NCI-H1417 treated with DMSO at 0.1 percent for 48 hours (cell line): ENCODE measurements at regions not wholly inside any gene's neighbourhood (a gene's known extent, or its start where the extent isn't known, plus 50 kb on each side); places are given as distances from the start of the nearest gene placed in this dataset.

ENCODE experiments used
- DNase-seq: peaks from one replicate; lab custom pipeline; 2025; lab: John Stamatoyannopoulos, UW

DNA sequence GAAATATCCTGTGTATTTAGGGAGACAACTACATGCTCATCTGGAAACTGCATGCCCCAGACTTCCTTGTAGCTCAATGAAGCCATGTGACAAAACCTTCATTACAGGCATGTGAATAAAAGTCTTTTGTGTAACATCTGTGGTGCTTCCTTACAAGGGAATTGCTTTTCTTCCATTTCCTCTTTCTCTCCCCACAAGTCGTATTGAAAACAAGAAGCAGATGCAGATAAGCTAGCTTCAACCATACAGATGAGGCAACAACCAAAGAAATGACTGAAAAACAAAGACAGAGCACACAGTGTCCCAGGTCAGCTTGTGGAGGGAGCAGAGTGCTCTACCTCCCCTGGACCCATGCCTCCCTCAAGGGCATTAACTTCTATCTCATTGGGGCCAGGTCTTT, 115.8 kb upstream of the INPP4B start:
- DNase-seq: no peak

- no peak for DNase-seq
Observed at GRCh38 chr4:142974328-142974727, 128.2 kb upstream of the INPP4B start.

DNA sequence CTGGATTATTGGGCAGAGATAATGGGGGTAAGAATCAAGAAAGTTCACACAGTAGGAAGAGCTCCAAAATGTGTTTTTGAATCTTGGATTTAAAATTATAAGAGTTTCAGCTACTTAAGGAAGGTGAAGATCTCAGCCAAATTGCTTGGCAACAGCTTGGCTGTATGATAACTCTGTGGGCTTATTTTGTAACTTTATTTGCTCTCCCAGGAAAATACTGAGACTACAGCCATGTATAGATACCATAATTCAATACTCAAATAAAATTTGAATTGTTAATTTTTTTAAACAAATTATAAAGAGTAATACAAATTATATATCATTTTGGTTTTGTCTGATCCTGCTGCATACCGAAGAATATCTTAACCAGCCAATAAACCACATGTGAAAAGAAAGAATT, 129.5 kb upstream of the INPP4B start:
- DNase-seq: no peak

- DNase-seq: no peak
Observed at GRCh38 chr4:142976482-142976881, 130.4 kb upstream of the INPP4B start.

DNA sequence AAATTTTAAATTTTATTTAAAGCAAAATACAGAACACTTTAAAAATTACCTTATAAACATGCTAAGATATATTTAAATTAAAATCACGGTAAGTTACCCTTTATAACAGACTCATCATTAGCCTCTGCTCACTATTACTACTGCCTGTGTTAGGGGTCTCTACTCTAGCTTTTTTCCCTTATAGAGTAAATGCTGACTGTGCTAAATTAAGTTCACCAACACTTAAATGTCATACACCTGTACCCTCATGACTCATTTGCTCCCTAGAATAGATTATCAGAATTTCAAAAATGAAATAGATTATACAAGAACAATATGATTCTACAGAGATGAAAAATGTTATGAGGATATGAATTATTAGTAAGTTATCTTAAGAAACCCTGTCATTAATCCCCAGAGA, 131.1 kb upstream of the INPP4B start:
- no peak for DNase-seq

DNA sequence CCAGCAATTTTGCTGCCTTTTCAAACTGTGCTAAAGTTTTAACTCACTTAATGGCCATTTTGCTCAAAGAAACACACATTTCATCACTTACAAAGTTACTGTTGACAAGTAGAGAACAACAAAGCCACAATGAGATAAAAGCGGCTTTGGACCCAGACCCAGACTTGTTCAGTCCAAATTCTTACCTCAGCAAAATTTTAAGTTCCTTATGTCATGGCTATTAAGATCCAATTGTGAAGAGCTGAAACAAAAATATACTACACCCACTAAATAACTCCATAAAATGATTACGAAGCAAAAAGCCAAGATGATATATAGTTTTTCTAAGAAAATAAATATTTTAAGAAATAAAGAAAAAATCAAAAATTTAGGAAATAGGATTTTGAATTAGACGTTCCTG, 137.0 kb upstream of the INPP4B start:
- DNase-seq: no peak

DNA sequence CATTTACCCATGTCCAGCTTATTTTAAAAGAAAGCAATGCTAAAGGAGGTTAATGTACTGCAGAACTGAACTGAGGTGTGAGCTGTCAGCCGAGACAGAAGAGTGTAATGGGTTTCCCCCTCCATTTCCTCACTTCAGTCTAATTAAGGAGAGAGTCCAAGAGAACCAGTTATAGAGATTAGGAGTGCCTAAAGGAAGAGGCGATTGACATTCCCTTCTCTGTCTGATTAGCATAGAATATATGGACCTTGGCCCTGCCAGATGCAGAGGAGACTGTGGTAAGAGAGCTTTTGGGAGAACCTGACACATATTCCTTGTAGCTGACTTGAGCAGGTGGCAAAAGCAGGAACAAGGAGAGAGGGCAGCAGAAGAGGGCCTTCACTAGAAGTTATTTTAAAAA, 137.5 kb upstream of the INPP4B start:
- no peak for DNase-seq

- no peak for DNase-seq
Observed at GRCh38 chr4:142984871-142985585, 138.9 kb upstream of the INPP4B start.

- no peak for DNase-seq
Observed at GRCh38 chr4:143016171-143016570, 168.5 kb upstream of the USP38 start.

DNA sequence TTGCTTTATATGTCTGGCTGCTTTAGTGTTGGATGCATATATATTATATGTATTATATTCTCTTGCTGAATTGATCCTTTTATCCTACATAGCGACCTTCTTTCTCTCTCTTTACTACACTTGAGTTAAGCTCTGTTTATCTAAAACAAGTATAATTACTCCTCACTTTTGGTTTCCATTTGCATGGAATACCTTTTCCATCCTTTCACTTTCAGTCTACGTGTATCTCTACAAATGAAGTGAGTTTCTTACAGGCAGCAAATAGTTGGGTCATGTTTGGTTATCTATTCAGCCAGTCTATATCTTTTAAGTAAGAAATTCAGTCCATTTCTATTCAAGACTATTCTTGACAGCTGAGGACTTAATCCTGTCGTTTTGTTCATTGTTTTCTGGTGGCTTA, 167.5 kb upstream of the USP38 start:
- DNase-seq: no peak

DNA sequence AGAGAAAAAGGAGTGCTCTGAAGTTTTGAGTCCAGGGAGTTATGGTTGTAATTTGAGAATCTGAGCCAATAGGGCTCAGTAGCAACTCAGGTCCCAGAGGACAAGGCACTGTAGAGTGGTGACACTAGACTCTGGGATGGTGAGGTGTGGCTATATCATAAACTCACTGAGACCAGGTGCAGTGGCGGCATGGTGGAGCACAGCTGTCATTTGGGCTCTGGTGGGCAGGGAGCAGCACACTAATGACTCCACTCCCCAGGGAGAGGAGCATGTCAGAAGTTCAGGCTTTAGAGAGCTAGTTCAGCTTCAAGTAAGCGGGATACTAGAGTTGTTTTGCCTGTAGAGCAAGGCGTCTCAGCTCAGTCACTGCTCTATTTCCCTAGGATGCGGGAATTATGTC, 165.4 kb upstream of the USP38 start:
- no peak for DNase-seq

DNA sequence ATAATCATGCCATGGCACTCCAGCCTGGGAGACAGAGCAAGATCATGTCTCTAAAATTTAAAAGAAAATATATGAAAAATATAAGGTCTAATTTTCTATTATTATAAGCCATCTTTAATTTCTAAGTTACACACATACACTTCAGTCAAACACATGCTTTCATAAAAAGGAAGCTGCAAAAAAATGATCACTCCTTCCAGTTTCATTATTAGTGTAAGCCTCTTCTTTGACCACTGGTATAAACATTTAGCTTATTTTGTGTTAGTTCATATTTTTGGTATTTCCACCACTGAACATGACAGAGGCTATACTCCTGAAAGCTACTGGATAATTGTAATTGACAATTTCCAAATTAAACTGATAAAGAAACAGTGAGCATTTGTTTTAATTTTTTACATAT, 163.3 kb upstream of the USP38 start:
- DNase-seq: no peak

DNA sequence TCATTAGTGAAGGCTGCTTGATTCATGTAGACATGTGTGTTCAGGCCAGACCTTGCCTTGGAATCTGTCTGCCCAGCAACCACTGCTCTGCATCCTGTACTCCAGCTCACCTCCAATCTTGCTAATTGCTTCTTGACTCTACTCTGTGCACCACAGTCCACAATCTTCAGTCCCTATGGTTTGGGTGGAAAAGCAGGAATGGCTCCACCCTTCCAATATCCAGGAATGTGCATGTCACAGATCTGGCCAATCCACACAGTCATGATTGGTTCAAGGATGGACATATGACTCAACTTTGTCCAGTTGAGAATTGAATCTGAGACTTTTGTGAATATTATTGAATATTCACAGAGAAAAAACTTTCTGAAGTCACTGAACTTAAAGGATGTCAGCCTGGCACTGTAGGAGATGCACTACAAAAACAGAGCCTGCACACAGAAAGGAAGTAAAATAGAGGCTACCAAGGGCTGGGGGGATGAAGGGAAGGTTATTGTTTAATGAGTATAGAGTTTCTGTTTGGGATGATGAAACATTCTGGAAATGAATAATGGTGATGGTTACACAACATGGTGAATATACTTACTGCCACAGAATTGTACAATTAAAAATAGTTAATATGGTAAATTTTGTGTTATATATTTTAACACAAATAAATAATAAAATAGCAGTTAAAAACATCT, 161.3 kb upstream of the USP38 start:
- no peak for DNase-seq

DNA sequence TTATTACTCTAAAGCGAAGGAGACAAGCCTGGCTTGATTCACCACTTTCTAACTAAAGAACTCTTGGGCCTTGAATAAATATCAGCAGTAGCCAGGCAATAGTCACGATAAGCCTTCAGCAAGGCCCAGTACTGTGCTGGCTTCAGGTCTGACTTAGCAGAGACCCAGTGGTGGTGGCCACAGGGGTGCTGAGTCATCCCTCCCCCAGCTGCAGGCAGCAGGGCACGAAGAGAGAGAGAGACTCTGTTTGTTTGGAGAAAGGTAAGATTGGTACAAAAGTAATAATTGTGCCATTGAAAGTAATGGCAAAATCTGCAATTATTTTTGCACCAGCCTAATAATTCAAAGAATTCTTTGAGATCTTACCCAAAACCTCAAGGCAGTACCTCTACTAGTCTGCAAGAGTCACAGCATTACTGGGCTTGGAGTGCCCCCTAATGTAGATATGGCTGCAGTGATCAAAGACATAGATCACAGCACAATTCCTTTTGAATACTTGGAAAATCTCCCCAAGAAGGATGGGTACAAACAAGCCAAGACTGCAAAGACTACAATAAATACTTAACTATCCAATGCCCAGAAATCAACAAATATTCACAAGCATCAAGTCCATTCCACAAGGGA, 159.5 kb upstream of the USP38 start:
- DNase-seq: no peak

DNA sequence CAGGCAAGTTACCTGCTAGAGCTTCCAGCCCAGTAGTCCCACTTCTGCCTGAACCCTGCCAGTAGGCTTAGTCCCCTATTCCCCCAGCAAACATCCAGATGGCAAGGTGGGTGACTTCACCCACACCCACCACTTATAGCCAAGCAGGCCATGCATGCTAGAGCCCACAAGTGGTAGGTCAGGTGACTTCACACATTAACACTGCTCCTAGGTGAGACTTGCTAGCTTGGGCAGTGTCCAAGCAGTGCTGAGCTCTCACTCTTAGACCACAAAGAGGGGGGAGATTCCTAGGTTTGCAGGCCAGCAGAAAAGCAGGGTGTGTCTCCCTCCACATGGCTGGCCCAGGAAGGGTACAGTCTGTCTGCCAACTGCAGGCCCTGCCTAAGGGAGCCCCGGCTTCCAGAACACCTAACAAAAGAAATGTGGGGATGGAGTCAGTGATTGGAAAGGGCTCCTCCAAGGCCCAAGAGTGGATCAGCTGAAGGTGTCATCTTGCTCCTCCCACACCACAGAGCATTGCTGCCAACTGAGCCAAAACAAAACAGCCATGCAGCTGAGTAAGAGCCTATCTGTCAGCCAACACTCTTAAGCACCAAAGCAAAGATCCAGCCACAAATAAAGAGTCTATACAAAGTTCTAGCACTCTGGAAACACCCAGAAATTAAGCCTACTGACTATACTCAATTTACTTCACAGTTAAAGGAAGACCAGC, 158.1 kb upstream of the USP38 start:
- DNase-seq: no peak

DNA sequence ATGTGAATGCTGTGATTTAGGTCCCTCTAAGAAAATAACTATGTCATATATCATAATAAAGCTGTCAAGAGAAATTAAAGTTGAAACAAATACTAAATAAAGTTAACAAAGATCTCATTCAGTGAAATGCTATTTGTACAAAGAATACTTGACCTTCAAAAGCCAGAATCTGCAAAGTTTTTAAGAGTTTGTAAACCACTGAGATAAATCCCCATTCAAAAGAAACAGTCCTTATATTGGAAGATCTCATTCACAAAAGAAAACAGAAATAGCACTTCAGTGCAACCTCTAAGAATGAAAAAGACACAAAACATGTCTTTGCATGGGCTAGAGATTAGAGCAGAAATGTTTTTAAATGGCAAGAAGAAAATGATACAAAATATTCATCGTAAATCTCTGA, 149.1 kb upstream of the USP38 start:
- DNase-seq: no peak

DNA sequence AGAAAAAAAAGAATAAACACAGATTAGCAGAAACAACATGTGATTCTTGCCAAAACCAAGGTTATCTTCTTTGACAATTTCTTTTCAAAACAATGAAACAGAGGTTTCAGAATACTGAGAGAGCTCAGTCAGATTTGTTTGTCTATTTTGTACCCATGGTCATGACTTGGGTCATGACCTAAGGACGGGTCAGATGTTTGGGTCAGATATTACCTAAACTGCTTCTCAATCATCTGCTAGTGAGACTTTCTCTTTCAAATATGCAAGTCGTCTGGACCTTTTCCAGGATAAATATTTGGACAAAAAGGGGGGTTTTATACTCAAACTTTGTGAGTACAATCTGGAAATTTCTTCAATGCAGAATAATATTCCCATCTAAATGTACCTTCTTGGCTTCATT, 148.3 kb upstream of the USP38 start:
- no peak for DNase-seq

DNA sequence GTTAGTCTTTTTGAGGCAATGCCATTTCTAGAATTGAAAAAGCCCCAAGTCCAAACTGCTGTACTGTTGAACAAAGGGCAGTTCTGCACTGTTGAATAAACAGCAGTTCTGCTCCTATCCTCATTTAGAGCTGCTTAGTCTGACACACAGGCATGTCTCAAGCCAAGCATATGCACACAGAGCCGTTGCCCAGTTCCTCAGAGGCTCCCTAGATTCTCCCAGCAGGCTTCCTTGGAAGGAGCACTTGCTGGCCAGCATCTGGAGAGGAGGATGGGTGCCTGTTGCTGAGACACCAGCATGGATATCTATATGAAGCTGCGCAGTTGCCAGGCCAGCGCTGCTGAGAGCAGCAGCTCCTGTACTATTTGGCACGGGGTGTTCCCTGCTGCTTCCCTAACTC, 138.3 kb upstream of the USP38 start:
- DNase-seq: no peak

- no peak for DNase-seq
Observed at GRCh38 chr4:143046906-143047305, 137.8 kb upstream of the USP38 start.

GRCh38 chr4:143054971-143055370, 129.7 kb upstream of the USP38 start:
- DNase-seq: no peak

DNA sequence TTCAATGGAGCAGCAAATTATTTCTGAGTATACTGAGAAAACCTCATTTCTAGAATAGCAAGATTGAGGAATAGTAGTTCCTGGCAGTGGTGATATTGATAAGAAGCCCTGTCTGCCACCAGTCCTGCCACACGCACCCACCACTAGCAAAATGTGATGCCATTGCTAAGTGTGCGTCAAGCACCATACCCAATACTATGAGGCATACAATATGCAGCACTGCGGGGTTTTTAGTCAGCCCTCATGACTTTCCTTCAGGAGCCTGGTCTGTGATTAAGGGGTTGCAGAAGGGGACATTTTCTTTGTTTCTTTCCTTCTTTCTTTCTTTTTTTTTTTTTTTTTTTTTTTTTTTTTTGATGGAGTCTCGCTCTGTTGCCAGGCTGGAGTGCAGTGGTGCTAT, 128.7 kb upstream of the USP38 start:
- DNase-seq: no peak

DNA sequence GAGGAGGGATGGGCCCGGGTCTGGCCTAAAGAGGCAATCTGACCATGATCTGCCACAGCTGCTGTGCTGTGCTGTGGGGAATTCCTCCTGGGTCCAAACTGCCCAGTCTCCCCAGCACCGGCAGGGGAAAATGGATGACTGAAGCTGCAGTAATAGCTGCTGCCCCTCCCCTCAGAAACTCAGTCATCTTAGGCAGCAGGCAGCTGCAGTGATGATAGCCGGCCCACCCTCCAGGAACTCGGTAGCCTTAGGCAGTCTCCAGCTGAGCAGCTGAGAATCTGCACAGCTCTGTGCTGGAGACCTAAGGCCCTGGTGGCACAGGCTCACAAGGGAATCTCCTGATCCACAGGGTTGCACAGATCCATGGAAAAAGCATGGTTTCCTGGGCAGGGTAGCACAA, 113.4 kb upstream of the USP38 start:
- no peak for DNase-seq

GRCh38 chr4:143076723-143077122, 108.0 kb upstream of the USP38 start:
- DNase-seq: no peak
